Anterior cingulate cortex (tissue), 58 donors: ENCODE measurements at regions not wholly inside any gene's neighbourhood (a gene's known extent, or its start where the extent isn't known, plus 50 kb on each side); places are given as distances from the start of the nearest gene placed in this dataset.
"Not testable (repeated sequence)": the region's sequence is repeated elsewhere in the genome, so short reads cannot be mapped to it uniquely, and the experiment has no call there.

Experiments used
- DNase-seq, 58 donors: peaks; one replicate each; lab custom pipeline; 2025; lab: John Stamatoyannopoulos, UW

- DNase-seq, result not testable (repeated sequence)
Measured at GRCh38 chr1:148285946-148286345, 133.9 kb upstream of the NBPF11 start.

- not testable (repeated sequence) for DNase-seq
Measured at GRCh38 chr1:148280831-148281572, 128.9 kb upstream of the NBPF11 start.

- not testable (repeated sequence) for DNase-seq
Measured at GRCh38 chr1:148279002-148279542, 127.0 kb upstream of the NBPF11 start.

- not testable (repeated sequence) for DNase-seq
Measured at GRCh38 chr1:148277865-148278279, 125.8 kb upstream of the NBPF11 start.

GRCh38 chr1:148267066-148267465, 115.0 kb upstream of the NBPF11 start:
- DNase-seq, result not testable (repeated sequence)

GRCh38 chr1:148264374-148265276, 112.5 kb upstream of the NBPF11 start:
- peak in 5 of 58 donors; percentile 2 to 13 (median 10) for DNase-seq

GRCh38 chr1:148263906-148264255, 111.8 kb upstream of the NBPF11 start:
- DNase-seq, result no peak

GRCh38 chr1:148263128-148263905, 111.2 kb upstream of the NBPF11 start:
- peak in 45 of 58 donors; percentile 6 to 69 (median 35) for DNase-seq

GRCh38 chr1:148261684-148262083, 109.6 kb upstream of the NBPF11 start:
- not testable (repeated sequence) for DNase-seq

GRCh38 chr1:148257886-148258285, 105.8 kb upstream of the NBPF11 start:
- not testable (repeated sequence) for DNase-seq

GRCh38 chr1:148254611-148255429, 102.7 kb upstream of the NBPF11 start:
- DNase-seq, result peak in 5 of 58 donors; percentile 0 to 7 (median 1)

GRCh38 chr1:148253808-148254207, 101.7 kb upstream of the NBPF11 start:
- DNase-seq, result not testable (repeated sequence)

GRCh38 chr1:148248798-148249197, 96.7 kb upstream of the NBPF11 start:
- DNase-seq, result not testable (repeated sequence)

- DNase-seq, result not testable (repeated sequence)
Measured at GRCh38 chr1:148246258-148246861, 94.3 kb upstream of the NBPF11 start.

- DNase-seq, result not testable (repeated sequence)
Measured at GRCh38 chr1:148245843-148246242, 93.8 kb upstream of the NBPF11 start.

GRCh38 chr1:148245443-148245842, 93.4 kb upstream of the NBPF11 start:
- DNase-seq, result not testable (repeated sequence)

- not testable (repeated sequence) for DNase-seq
Measured at GRCh38 chr1:148233250-148233649, 81.2 kb upstream of the NBPF11 start.

- not testable (repeated sequence) for DNase-seq
Measured at GRCh38 chr1:148228846-148229245, 76.8 kb upstream of the NBPF11 start.
